ENCODE measurements at regions not wholly inside any gene's neighbourhood (a gene's known extent, or its start where the extent isn't known, plus 50 kb on each side); places are given as distances from the start of the nearest gene placed in this dataset.

- TF ChIP-seq POLR2A (IDR thresholded peaks at IDR 0.05; ENCODE audit: low read depth, low read length) (no peak), TAF1 (IDR thresholded peaks at IDR 0.05; ENCODE audit: borderline replicate concordance, low read depth, low read length) (no peak)
These were observed 544.5 kb upstream of the ATP2B1 start for GRCh38 chr12:90253136-90253535.
